Large intestine (tissue), 3 donors: ENCODE measurements at regions not wholly inside any gene's neighbourhood (a gene's known extent, or its start where the extent isn't known, plus 50 kb on each side); places are given as distances from the start of the nearest gene placed in this dataset.

Source experiments
- DNase-seq, 2 donors: peaks; one replicate each; pipeline versions ENCODE4 v3.0.0 to v3.0.0-alpha.2; 2013
- H3K27ac ChIP-seq: one replicate; pipeline ENCODE4 v1.5.1; 2013; ENCODE audit warnings: low read length
- H3K27me3 ChIP-seq: 2 replicates; pipeline ENCODE4 v1.6.1; 2013; ENCODE audit warnings: low read length; ENCODE audit not compliant: control insufficient read depth, insufficient read depth
- H3K36me3 ChIP-seq: 2 replicates; pipeline ENCODE4 v1.6.1; 2013; ENCODE audit warnings: low read length; ENCODE audit not compliant: control insufficient read depth, insufficient read depth
- H3K4me1 ChIP-seq: one replicate; pipeline ENCODE4 v1.6.1; 2013; ENCODE audit warnings: low read length; ENCODE audit not compliant: control insufficient read depth, insufficient read depth
- H3K4me3 ChIP-seq: one replicate; pipeline ENCODE4 v1.5.1; 2013; ENCODE audit warnings: low read length
- H3K9me3 ChIP-seq: one replicate; pipeline ENCODE4 v1.6.1; 2013; ENCODE audit warnings: mild to moderate bottlenecking, low read depth, low read length, moderate library complexity; ENCODE audit not compliant: control insufficient read depth
- WGBS: methylation state at CpG from one replicate; pipeline ENCODE4 v1.1.5; 2013; ENCODE audit warnings: low lambda C conversion rate; ENCODE audit not compliant: insufficient coverage; 5-methylcytosine and 5-hydroxymethylcytosine counted together

DNA sequence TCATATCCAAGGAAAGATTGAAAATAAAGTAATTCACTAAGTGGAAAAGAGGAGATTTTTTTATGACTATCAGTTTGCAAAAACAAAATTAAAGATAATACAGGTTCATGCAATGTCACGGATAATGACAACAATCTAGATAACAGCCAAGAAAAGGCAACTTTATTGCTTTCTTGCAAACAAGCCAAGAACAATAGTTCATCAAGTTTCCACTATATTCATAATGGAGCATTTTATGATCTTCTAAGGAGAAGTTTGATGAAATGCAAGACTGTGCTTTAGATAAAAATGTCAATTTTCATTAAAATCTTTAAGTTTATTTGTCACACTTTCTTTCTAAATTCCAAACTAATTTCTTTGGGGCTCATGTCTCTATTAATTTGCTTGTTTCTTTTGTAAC lies 53.9 kb upstream of the NRP1 start:
- Histone ChIP-seq H3K9me3 (no peaks in the 10 kb centered on the region), H3K4me1 (no peaks in the 10 kb centered on the region), H3K27me3 (peaks cover 8% of the 10 kb centered on the region), H3K4me3 (no peak overlapping the region), H3K27ac (no peak overlapping the region), H3K36me3 (no peaks in the 10 kb centered on the region)
- DNase-seq, result no peak
- 40% methylated on average over 1 of the region's 1 CpG for WGBS

DNA sequence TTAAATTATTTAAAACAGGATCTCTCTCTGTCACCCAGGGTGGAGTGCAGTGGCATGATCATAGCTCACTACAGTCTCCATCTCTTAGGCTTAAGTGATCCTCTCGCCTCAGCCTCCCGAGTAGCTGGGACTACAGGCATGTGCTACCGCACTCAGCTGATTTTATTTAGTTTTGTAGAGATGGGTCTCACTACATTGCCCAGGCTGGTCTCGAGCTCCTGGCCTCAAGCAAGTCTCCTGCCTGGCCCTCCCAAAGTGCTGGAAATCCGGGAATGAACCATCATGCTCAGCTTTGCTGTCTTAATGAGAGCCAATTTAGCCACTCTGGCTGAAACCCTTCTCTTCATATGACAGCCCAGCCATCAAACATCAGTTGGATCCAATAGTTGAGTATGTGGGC lies 53.3 kb upstream of the NRP1 start:
- Histone ChIP-seq H3K9me3 (no peaks in the 10 kb centered on the region), H3K4me1 (no peaks in the 10 kb centered on the region), H3K27ac (no peak overlapping the region), H3K4me3 (no peak overlapping the region), H3K36me3 (no peaks in the 10 kb centered on the region), H3K27me3 (peaks cover 6% of the 10 kb centered on the region)
- DNase-seq, result no peak
- no CpG with 5 or more reads among the region's 5 CpGs for WGBS

DNA sequence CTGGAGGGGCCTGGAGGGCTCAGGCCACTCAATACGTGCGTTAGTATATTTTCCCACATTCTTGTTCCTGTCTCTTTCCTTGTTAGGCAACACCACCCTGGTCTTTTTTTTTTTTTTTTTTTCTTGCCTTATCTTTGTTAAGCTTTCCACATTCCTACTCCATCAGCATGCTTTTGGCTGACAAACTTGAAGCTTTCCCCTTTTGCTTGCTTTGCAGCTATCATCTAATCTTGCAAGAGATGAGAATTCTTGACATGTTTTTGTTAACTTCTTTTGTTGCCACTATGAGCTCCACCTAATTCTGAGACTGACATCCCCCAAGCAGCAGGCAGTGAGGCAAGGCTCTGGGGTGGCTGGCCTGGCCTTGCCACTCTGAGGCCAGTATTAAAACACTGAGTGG lies 52.5 kb upstream of the NRP1 start:
- WGBS, result no CpG with 5 or more reads among the region's 2 CpGs

DNA sequence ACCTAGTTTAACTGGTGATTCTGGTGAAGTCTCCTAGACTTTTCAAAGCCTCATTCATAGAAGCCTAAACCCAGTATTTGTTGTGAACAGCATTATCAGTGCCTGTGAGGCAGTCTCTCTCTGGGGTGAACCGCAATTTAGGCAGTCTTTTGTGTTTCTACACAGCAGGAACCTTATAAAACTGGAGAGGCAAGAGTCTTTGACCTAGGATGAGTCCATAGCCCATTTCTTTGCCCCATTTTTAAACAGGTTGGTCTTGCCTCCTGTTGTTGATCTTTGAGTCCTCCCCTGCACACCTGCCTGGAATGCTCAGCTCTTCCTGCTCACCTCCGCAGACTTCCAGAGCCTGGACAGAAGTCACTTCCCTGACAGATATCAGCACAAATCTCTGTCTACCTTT lies 51.2 kb upstream of the NRP1 start:
- Histone ChIP-seq H3K4me1 (peaks cover 11% of the 10 kb centered on the region), H3K4me3 (no peak overlapping the region), H3K9me3 (no peaks in the 10 kb centered on the region), H3K27ac (no peak overlapping the region), H3K27me3 (no peaks in the 10 kb centered on the region), H3K36me3 (no peaks in the 10 kb centered on the region)
- no CpG with 5 or more reads among the region's 2 CpGs for WGBS
- DNase-seq, result no peak

More for the DNA sequence above, 52.5 kb upstream of the NRP1 start:
- Histone ChIP-seq H3K27me3 (peaks cover 3% of the 10 kb centered on the region), H3K4me3 (no peak overlapping the region), H3K36me3 (no peaks in the 10 kb centered on the region), H3K4me1 (peaks cover 6% of the 10 kb centered on the region), H3K9me3 (no peaks in the 10 kb centered on the region), H3K27ac (no peak overlapping the region)
- DNase-seq, result no peak

DNA sequence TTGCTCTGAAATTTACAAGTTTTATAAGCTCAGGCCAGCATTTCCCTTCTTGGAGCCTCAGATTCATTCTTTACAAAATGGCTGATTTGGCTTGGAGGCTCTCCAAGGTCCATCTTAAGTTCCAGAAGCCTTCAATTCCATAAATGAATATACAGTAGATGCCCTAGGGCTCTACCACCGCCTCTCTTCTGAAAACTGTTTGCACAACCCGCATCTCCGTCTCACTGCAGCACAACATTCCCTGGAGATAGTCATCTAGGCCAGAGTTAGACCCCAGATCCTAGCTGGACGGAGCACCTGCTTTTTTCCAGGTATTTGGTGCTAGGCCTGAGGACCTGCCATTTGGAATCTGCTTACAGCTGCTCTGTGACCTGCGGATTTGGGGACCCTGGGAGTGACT lies 50.5 kb upstream of the NRP1 start:
- Histone ChIP-seq H3K4me3 (no peak overlapping the region), H3K27ac (no peak overlapping the region), H3K27me3 (no peaks in the 10 kb centered on the region), H3K4me1 (peaks cover 11% of the 10 kb centered on the region), H3K36me3 (no peaks in the 10 kb centered on the region), H3K9me3 (no peaks in the 10 kb centered on the region)
- DNase-seq, result no peak
- WGBS, result no CpG with 5 or more reads among the region's 5 CpGs
